WTC11 (cell line): ENCODE measurements at regions not wholly inside any gene's neighbourhood (a gene's known extent, or its start where the extent isn't known, plus 50 kb on each side); places are given as distances from the start of the nearest gene placed in this dataset.

Source experiments
- ATF1 ChIP-seq: sonication (generic); formaldehyde crosslinking; IDR thresholded peaks from 2 replicates; pipeline ENCODE4 v1.8.1; 2023; ENCODE audit warnings: mild to moderate bottlenecking, moderate library complexity, missing genetic modification reagents
- ELF4 ChIP-seq: sonication (generic); formaldehyde crosslinking; IDR thresholded peaks from 2 replicates; pipeline ENCODE4 v1.8.1; 2022; ENCODE audit warnings: low read depth, mild to moderate bottlenecking, moderate library complexity, missing genetic modification reagents
- IRF1 ChIP-seq: sonication (generic); formaldehyde crosslinking; IDR thresholded peaks from 2 replicates; pipeline ENCODE4 v1.8.0; 2023; ENCODE audit warnings: missing genetic modification reagents
- IRF2 ChIP-seq: sonication (generic); formaldehyde crosslinking; IDR thresholded peaks from 2 replicates; pipeline ENCODE4 v1.8.0; 2022; ENCODE audit warnings: low read depth, missing genetic modification reagents, borderline replicate concordance
- PREB ChIP-seq: sonication (generic); formaldehyde crosslinking; IDR thresholded peaks from 2 replicates; pipeline ENCODE4 v1.8.1; 2022; ENCODE audit warnings: mild to moderate bottlenecking, missing genetic modification reagents, moderate library complexity, borderline replicate concordance
- ZNF317 ChIP-seq: sonication (generic); formaldehyde crosslinking; IDR thresholded peaks from 2 replicates; pipeline ENCODE4 v1.8.1; 2023; ENCODE audit warnings: low read depth, mild to moderate bottlenecking, moderate library complexity, missing genetic modification reagents, borderline replicate concordance
- TF ChIP-seq, protein P1 (sequence below): fragments of 200-600 bp; IDR thresholded peaks from 2 replicates; pipeline ENCODE4 v1.8.0; 2022; ENCODE audit warnings: antibody characterized with exemption

DNA sequence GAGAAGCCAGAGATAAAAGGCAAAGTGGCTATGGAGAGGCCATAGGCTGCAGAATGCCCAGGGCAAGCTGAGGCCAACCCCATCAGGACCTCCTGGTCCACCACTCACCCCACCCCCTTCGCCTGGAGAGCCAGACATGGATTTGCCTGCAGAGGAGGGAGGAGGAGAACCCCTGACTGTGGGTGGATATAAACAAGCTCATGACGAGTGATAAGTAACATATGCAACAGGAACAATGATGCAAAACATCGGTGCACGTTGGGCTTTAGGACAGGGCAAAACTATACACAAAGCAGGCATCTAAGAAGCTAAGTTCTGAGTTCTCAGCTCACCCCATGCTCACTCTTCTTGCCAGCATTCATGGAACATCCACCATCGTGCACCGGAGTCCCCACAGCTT lies 150.3 kb downstream of the ETS2 start:
- TF ChIP-seq, protein P1, sequence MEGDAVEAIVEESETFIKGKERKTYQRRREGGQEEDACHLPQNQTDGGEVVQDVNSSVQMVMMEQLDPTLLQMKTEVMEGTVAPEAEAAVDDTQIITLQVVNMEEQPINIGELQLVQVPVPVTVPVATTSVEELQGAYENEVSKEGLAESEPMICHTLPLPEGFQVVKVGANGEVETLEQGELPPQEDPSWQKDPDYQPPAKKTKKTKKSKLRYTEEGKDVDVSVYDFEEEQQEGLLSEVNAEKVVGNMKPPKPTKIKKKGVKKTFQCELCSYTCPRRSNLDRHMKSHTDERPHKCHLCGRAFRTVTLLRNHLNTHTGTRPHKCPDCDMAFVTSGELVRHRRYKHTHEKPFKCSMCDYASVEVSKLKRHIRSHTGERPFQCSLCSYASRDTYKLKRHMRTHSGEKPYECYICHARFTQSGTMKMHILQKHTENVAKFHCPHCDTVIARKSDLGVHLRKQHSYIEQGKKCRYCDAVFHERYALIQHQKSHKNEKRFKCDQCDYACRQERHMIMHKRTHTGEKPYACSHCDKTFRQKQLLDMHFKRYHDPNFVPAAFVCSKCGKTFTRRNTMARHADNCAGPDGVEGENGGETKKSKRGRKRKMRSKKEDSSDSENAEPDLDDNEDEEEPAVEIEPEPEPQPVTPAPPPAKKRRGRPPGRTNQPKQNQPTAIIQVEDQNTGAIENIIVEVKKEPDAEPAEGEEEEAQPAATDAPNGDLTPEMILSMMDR, result no peak
- TF ChIP-seq PREB (CRISPR knock-in tag) (no peak), ATF1 (CRISPR knock-in tag) (no peak), IRF1 (CRISPR knock-in tag) (no peak), ZNF317 (CRISPR knock-in tag) (no peak), ELF4 (no peak), IRF2 (no peak)
